H9 (cell line): ENCODE measurements at regions not wholly inside any gene's neighbourhood (a gene's known extent, or its start where the extent isn't known, plus 50 kb on each side); places are given as distances from the start of the nearest gene placed in this dataset.

ENCODE experiments used
- DNase-seq: peaks from one replicate; pipeline ENCODE4 v3.0.0-alpha.2; 2017
- H2AFZ ChIP-seq: one replicate; pipeline ENCODE4 v1.6.1; 2013; ENCODE audit warnings: mild to moderate bottlenecking, low read length, control low read depth, moderate library complexity
- H2AK5ac ChIP-seq: 2 replicates; pipeline ENCODE4 v1.6.1; 2013; ENCODE audit warnings: low read length, control low read depth, mixed read lengths; ENCODE audit not compliant: insufficient read length
- H2BK120ac ChIP-seq: one replicate; pipeline ENCODE4 v1.6.1; 2013; ENCODE audit warnings: low read depth, mild to moderate bottlenecking, low read length, control low read depth, inconsistent platforms; ENCODE audit not compliant: poor library complexity, severe bottlenecking
- H2BK12ac ChIP-seq: 2 replicates; pipeline ENCODE4 v1.6.1; 2013; ENCODE audit warnings: low read length, control low read depth, mixed read lengths, low read depth; ENCODE audit not compliant: insufficient read length
- H2BK15ac ChIP-seq: 2 replicates; pipeline ENCODE4 v1.6.1; 2013; ENCODE audit warnings: low read depth, low read length, control low read depth
- H2BK20ac ChIP-seq: one replicate; pipeline ENCODE4 v1.6.1; 2013; ENCODE audit warnings: low read depth, mild to moderate bottlenecking, low read length, control low read depth, inconsistent platforms; ENCODE audit not compliant: poor library complexity, severe bottlenecking
- H2BK5ac ChIP-seq: 2 replicates; pipeline ENCODE4 v1.6.1; 2013; ENCODE audit warnings: low read length, control low read depth, mixed read lengths; ENCODE audit not compliant: insufficient read length
- H3K14ac ChIP-seq: 2 replicates; pipeline ENCODE4 v1.6.1; 2013; ENCODE audit warnings: low read length, control low read depth; ENCODE audit not compliant: insufficient read depth
- H3K18ac ChIP-seq: 2 replicates; pipeline ENCODE4 v1.6.1; 2013; ENCODE audit warnings: low read depth, mild to moderate bottlenecking, mixed read lengths, low read length, control low read depth; ENCODE audit not compliant: insufficient read length
- H3K23ac ChIP-seq: 2 replicates; pipeline ENCODE4 v1.6.1; 2013; ENCODE audit warnings: low read length, control low read depth, mixed read lengths, low read depth; ENCODE audit not compliant: insufficient read length
- H3K23me2 ChIP-seq: 2 replicates; pipeline ENCODE4 v1.6.1; 2013; ENCODE audit warnings: low read depth, mild to moderate bottlenecking, mixed read lengths, low read length, control low read depth; ENCODE audit not compliant: insufficient read length, poor library complexity, severe bottlenecking
- H3K27ac ChIP-seq: 2 replicates; pipeline ENCODE4 v1.5.1; 2013; ENCODE audit warnings: low read length, control low read depth, mixed read lengths, low read depth; ENCODE audit not compliant: insufficient read length
- H3K27me3 ChIP-seq: 2 replicates; pipeline ENCODE4 v1.6.1; 2013; ENCODE audit warnings: low read length, control low read depth, inconsistent platforms; ENCODE audit not compliant: insufficient read depth
- H3K4ac ChIP-seq: 2 replicates; pipeline ENCODE4 v1.6.1; 2013; ENCODE audit warnings: low read depth, mild to moderate bottlenecking, control low read depth, inconsistent platforms, low read length, moderate library complexity
- H3K4me1 ChIP-seq: 2 replicates; pipeline ENCODE4 v1.6.1; 2013; ENCODE audit warnings: low read length, control low read depth, inconsistent platforms; ENCODE audit not compliant: insufficient read depth
- H3K4me2 ChIP-seq: 2 replicates; pipeline ENCODE4 v1.6.1; 2013; ENCODE audit warnings: low read length, control low read depth, mixed read lengths; ENCODE audit not compliant: insufficient read length, insufficient read depth
- H3K56ac ChIP-seq: 2 replicates; pipeline ENCODE4 v1.6.1; 2013; ENCODE audit warnings: low read depth, mild to moderate bottlenecking, mixed read lengths, low read length, control low read depth; ENCODE audit not compliant: insufficient read length
- H3K79me1 ChIP-seq: 2 replicates; pipeline ENCODE4 v1.6.1; 2013; ENCODE audit warnings: low read depth, mild to moderate bottlenecking, moderate library complexity, low read length, control low read depth, inconsistent platforms; ENCODE audit not compliant: insufficient read depth, poor library complexity, severe bottlenecking
- H3K79me2 ChIP-seq: 2 replicates; pipeline ENCODE4 v1.6.1; 2013; ENCODE audit warnings: low read length, control low read depth, inconsistent platforms; ENCODE audit not compliant: insufficient read depth
- H3K9ac ChIP-seq: 2 replicates; pipeline ENCODE4 v1.6.1; 2013; ENCODE audit warnings: low read length, control low read depth, mixed read lengths; ENCODE audit not compliant: insufficient read length; ENCODE audit errors: extremely low read depth
- H3K9me3 ChIP-seq: one replicate; pipeline ENCODE4 v1.6.1; 2013; ENCODE audit warnings: low read depth, low read length, inconsistent platforms; ENCODE audit not compliant: control insufficient read depth
- H3T11ph ChIP-seq: one replicate; pipeline ENCODE4 v1.6.1; 2013; ENCODE audit warnings: mild to moderate bottlenecking, low read length, control low read depth, inconsistent platforms
- H4K20me1 ChIP-seq: one replicate; pipeline ENCODE4 v1.6.1; 2013; ENCODE audit not compliant: control insufficient read depth, insufficient read length, insufficient read depth
- H4K5ac ChIP-seq: 2 replicates; pipeline ENCODE4 v1.6.1; 2013; ENCODE audit warnings: low read depth, mild to moderate bottlenecking, mixed read lengths, low read length, control low read depth; ENCODE audit not compliant: insufficient read length
- H4K8ac ChIP-seq: replicated peaks from 2 replicates; pipeline ENCODE4 v1.6.1; 2013; ENCODE audit warnings: low read length, control low read depth, mixed read lengths, low read depth; ENCODE audit not compliant: insufficient read length
- H4K91ac ChIP-seq: 2 replicates; pipeline ENCODE4 v1.6.1; 2013; ENCODE audit warnings: low read depth, mild to moderate bottlenecking, moderate library complexity, mixed read lengths, low read length, control low read depth; ENCODE audit not compliant: insufficient read length
- H3K27ac Mint-ChIP-seq, 3 experiments: 2 replicates in 2 of 3; 3 replicates in 1 of 3; pipeline ENCODE4 v1.8.0; 2020 to 2021; ENCODE audit warnings: mixed read lengths in 3 of 3, mild to moderate bottlenecking in 1 of 3, moderate library complexity in 1 of 3
- H3K27me3 Mint-ChIP-seq: 2 replicates; pipeline ENCODE4 v1.8.0; 2021; ENCODE audit warnings: low read depth, mild to moderate bottlenecking, moderate library complexity, mixed read lengths
- H3K36me3 Mint-ChIP-seq, 3 experiments: 2 replicates in 2 of 3; 3 replicates in 1 of 3; pipeline ENCODE4 v1.8.0; 2020 to 2021; ENCODE audit warnings: low read depth in 3 of 3, mixed read lengths in 3 of 3; ENCODE audit not compliant: insufficient read depth in 1 of 3
- H3K4me1 Mint-ChIP-seq, 2 experiments: 2 replicates each; pipeline ENCODE4 v1.8.0; 2020; ENCODE audit warnings: mixed read lengths in 2 of 2
- H3K4me3 Mint-ChIP-seq, 2 experiments: 2 replicates in 1 of 2; 3 replicates in 1 of 2; pipeline ENCODE4 v1.8.0; 2020 to 2021; ENCODE audit warnings: mild to moderate bottlenecking in 2 of 2, mixed read lengths in 2 of 2, moderate library complexity in 1 of 2
- H3K9me3 Mint-ChIP-seq, 2 experiments: 2 replicates in 1 of 2; 3 replicates in 1 of 2; pipeline ENCODE4 v1.8.0; 2020; ENCODE audit warnings: mild to moderate bottlenecking in 2 of 2, mixed read lengths in 2 of 2, moderate library complexity in 1 of 2
- CTCF ChIP-seq: fragments of 200-600 bp; sonication (generic); conservative IDR thresholded peaks from 3 replicates; pipeline ENCODE4 v1.8.0; 2021; ENCODE audit warnings: antibody characterized with exemption, mild to moderate bottlenecking

GRCh38 chr9:79143211-79143610 lies 428.6 kb upstream of the TLE4 start:
- Histone ChIP-seq H3K4me1 (no peaks in the 10 kb centered on the region), H2BK20ac (no peak overlapping the region), H3K23ac (no peak overlapping the region), H3K27me3 (no peaks in the 10 kb centered on the region; the same call in 1 of the 2 replicates), H3K14ac (no peak overlapping the region), H2AFZ (no peak overlapping the region), H3K79me1 (no peaks in the 10 kb centered on the region), H3K56ac (no peak overlapping the region), H3T11ph (no peak overlapping the region), H3K18ac (no peak overlapping the region), H2BK15ac (no peak overlapping the region), H3K4ac (no peak overlapping the region), H2BK12ac (no peak overlapping the region), H4K5ac (no peak overlapping the region), H3K23me2 (no peaks in the 10 kb centered on the region), H3K9ac (no peak overlapping the region), H4K91ac (no peak overlapping the region), H3K4me2 (no peak overlapping the region), H3K27ac (no peak overlapping the region), H2AK5ac (no peak overlapping the region), H3K9me3 (no peaks in the 10 kb centered on the region), H3K79me2 (no peaks in the 10 kb centered on the region), H4K20me1 (no peaks in the 10 kb centered on the region), H4K8ac (no peak overlapping the region), H2BK120ac (no peak overlapping the region), H2BK5ac (no peak overlapping the region)
- Mint-ChIP-seq H3K36me3 (no peaks in the 10 kb centered on the region), H3K9me3 (no peaks in the 10 kb centered on the region), H3K4me1 (0 out of 4 replicates have a peak, but pooled peaks cover 0 to 2% of the 10 kb centered on the region in 2 experiments), H3K27me3 (no peaks in the 10 kb centered on the region), H3K27ac (no peak overlapping the region), H3K4me3 (no peak overlapping the region)
- no peak for DNase-seq
- TF ChIP-seq CTCF = no peak
